ENCODE measurements at regions not wholly inside any gene's neighbourhood (a gene's known extent, or its start where the extent isn't known, plus 50 kb on each side); places are given as distances from the start of the nearest gene placed in this dataset.

- Mint-ChIP-seq H3K4me1 (ENCODE audit: low read depth, unreplicated experiment) (no peaks in the 10 kb centered on the region), H3K4me3 (ENCODE audit: unreplicated experiment) (no peak overlapping the region), H3K9me3 (ENCODE audit: unreplicated experiment) (no peaks in the 10 kb centered on the region), H3K36me3 (ENCODE audit: insufficient read depth, unreplicated experiment) (no peaks in the 10 kb centered on the region), H3K27me3 (ENCODE audit: insufficient read depth, unreplicated experiment) (peaks cover 11% of the 10 kb centered on the region), H3K27ac (ENCODE audit: unreplicated experiment) (no peak overlapping the region)
- TF ChIP-seq, protein P1, sequence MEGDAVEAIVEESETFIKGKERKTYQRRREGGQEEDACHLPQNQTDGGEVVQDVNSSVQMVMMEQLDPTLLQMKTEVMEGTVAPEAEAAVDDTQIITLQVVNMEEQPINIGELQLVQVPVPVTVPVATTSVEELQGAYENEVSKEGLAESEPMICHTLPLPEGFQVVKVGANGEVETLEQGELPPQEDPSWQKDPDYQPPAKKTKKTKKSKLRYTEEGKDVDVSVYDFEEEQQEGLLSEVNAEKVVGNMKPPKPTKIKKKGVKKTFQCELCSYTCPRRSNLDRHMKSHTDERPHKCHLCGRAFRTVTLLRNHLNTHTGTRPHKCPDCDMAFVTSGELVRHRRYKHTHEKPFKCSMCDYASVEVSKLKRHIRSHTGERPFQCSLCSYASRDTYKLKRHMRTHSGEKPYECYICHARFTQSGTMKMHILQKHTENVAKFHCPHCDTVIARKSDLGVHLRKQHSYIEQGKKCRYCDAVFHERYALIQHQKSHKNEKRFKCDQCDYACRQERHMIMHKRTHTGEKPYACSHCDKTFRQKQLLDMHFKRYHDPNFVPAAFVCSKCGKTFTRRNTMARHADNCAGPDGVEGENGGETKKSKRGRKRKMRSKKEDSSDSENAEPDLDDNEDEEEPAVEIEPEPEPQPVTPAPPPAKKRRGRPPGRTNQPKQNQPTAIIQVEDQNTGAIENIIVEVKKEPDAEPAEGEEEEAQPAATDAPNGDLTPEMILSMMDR (IDR thresholded peaks at IDR 0.05; ENCODE audit: insufficient read depth in 1 of 2, low read depth in 1 of 2, low read length in 1 of 2, severe bottlenecking in 1 of 2, unreplicated experiment in 1 of 2), result no peak
- DNase-seq, result no peak
- no TSS peak for BruUV-seq (replicated peaks)
- Histone ChIP-seq H3K36me3 (ENCODE audit: control insufficient read depth, insufficient read depth, low read length) (no peaks in the 10 kb centered on the region), H3K9me3 (no peaks in the 10 kb centered on the region), H3K27me3 (replicated peaks; ENCODE audit: control insufficient read depth, insufficient read depth, low read length) (no peaks in the 10 kb centered on the region), H3K4me1 (peaks cover 14% of the 10 kb centered on the region; the same call in 1 of the 2 replicates), H3K4me3 (ENCODE audit: low read depth, low read length) (no peak overlapping the region)
- ChIA-PET CTCF (no interaction called here), POLR2A (interaction anchor here (0.5 kb wide), 1 partner anchor 130 kb away, joined by 3 read pairs; no protein-coding TSS in a partner anchor)
- intact Hi-C loops (cut with micrococcal nuclease; ENCODE audit: unreplicated experiment), result no loop called here
Observed at GRCh38 chr11:115906171-115906570, 402.0 kb upstream of the CADM1 start.

DNA sequence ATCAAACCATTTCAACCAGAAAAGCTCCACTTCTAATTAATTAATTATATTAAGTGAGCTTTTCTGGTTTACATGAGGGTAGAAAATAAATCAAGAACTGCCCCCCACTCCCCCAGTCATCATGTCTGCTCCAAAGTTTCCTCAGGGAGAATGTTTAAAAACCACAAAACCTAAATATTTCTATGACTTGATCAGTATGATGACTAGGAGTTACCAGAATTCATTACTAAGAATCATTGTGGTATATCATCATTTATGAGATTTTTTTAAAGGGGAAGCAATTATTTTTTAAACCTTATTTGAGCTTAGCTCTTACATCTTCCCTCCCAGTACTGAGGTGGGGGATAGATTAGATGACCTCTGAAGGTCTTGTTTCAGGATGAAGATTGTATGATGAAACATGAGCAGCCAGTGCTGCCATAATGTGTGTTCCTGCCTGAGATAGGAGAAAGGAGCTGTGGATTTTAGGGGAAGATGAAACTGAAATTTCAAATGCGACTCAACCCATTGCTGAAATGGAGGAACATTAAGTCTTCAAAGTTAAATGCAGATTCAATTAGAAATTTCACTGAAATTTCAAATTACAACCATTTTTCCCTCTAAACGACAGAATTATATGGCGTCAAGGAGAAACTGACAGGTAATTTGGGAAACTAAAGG lies 401.3 kb upstream of the CADM1 start:
- POLR2A ChIA-PET, result no interaction called here

GRCh38 chr11:115903179-115903578 lies 399.0 kb upstream of the CADM1 start:
- Histone ChIP-seq H3K4me3 (ENCODE audit: low read depth, low read length) (no peak overlapping the region), H3K27me3 (replicated peaks; ENCODE audit: control insufficient read depth, insufficient read depth, low read length) (no peaks in the 10 kb centered on the region), H3K9me3 (no peaks in the 10 kb centered on the region), H3K36me3 (ENCODE audit: control insufficient read depth, insufficient read depth, low read length) (no peaks in the 10 kb centered on the region), H3K4me1 (peaks cover 14% of the 10 kb centered on the region; the same call in 1 of the 2 replicates)
- TF ChIP-seq, protein P1 (IDR thresholded peaks at IDR 0.05; ENCODE audit: insufficient read depth in 1 of 2, low read depth in 1 of 2, low read length in 1 of 2, severe bottlenecking in 1 of 2, unreplicated experiment in 1 of 2), result no peak
- Mint-ChIP-seq H3K27ac (ENCODE audit: unreplicated experiment) (no peak overlapping the region), H3K27me3 (ENCODE audit: insufficient read depth, unreplicated experiment) (peaks cover 17% of the 10 kb centered on the region), H3K9me3 (ENCODE audit: unreplicated experiment) (no peaks in the 10 kb centered on the region), H3K4me1 (ENCODE audit: low read depth, unreplicated experiment) (no peaks in the 10 kb centered on the region), H3K4me3 (ENCODE audit: unreplicated experiment) (no peak overlapping the region), H3K36me3 (ENCODE audit: insufficient read depth, unreplicated experiment) (no peaks in the 10 kb centered on the region)
- POLR2A ChIA-PET, result no interaction called here
- intact Hi-C loops (cut with micrococcal nuclease; ENCODE audit: unreplicated experiment), result no loop called here
- CTCF ChIA-PET, result no interaction called here
- DNase-seq, result no peak
- no TSS peak for BruUV-seq (replicated peaks)

More for the DNA sequence above, 401.3 kb upstream of the CADM1 start:
- Mint-ChIP-seq H3K36me3 (ENCODE audit: insufficient read depth, unreplicated experiment) (no peaks in the 10 kb centered on the region), H3K4me3 (ENCODE audit: unreplicated experiment) (no peak overlapping the region), H3K9me3 (ENCODE audit: unreplicated experiment) (no peaks in the 10 kb centered on the region), H3K27me3 (ENCODE audit: insufficient read depth, unreplicated experiment) (peaks cover 8% of the 10 kb centered on the region), H3K27ac (ENCODE audit: unreplicated experiment) (no peak overlapping the region), H3K4me1 (ENCODE audit: low read depth, unreplicated experiment) (no peaks in the 10 kb centered on the region)
- CTCF ChIA-PET, result no interaction called here
- Histone ChIP-seq H3K27me3 (replicated peaks; ENCODE audit: control insufficient read depth, insufficient read depth, low read length) (no peaks in the 10 kb centered on the region), H3K36me3 (ENCODE audit: control insufficient read depth, insufficient read depth, low read length) (no peaks in the 10 kb centered on the region), H3K4me1 (peaks cover 14% of the 10 kb centered on the region; the same call in 1 of the 2 replicates), H3K9me3 (no peaks in the 10 kb centered on the region), H3K4me3 (ENCODE audit: low read depth, low read length) (no peak overlapping the region)
- TF ChIP-seq, protein P1 (IDR thresholded peaks at IDR 0.05; ENCODE audit: insufficient read depth in 1 of 2, low read depth in 1 of 2, low read length in 1 of 2, severe bottlenecking in 1 of 2, unreplicated experiment in 1 of 2), result no peak
- no TSS peak for BruUV-seq (replicated peaks)
- intact Hi-C loops (cut with micrococcal nuclease; ENCODE audit: unreplicated experiment), result no loop called here
- DNase-seq, result no peak

Data from Caco-2 (cell line).